Hepatocyte (in vitro differentiated cells): ENCODE measurements at regions not wholly inside any gene's neighbourhood (a gene's known extent, or its start where the extent isn't known, plus 50 kb on each side); places are given as distances from the start of the nearest gene placed in this dataset.

ENCODE experiments used
- DNase-seq: peaks from one replicate; pipeline ENCODE4 v3.0.0-alpha.2; 2016; ENCODE audit warnings: low spot score
- H2AFZ ChIP-seq: fragments of 200-600 bp; sonication (generic); 2 replicates; pipeline ENCODE4 v1.6.0; 2016; ENCODE audit warnings: antibody characterized with exemption, mild to moderate bottlenecking
- H3K27ac ChIP-seq: fragments of 200-600 bp; sonication (generic); 2 replicates; pipeline ENCODE4 v1.5.1; 2016; ENCODE audit warnings: mild to moderate bottlenecking
- H3K27me3 ChIP-seq: fragments of 200-600 bp; sonication (generic); 2 replicates; pipeline ENCODE4 v1.6.1; 2016
- H3K36me3 ChIP-seq: fragments of 200-600 bp; sonication (generic); replicated peaks from 2 replicates; pipeline ENCODE4 v1.5.1; 2016; ENCODE audit warnings: low read depth; ENCODE audit not compliant: insufficient read depth
- H3K4me1 ChIP-seq: fragments of 200-600 bp; sonication (generic); 2 replicates; pipeline ENCODE4 v1.5.1; 2016; ENCODE audit warnings: mild to moderate bottlenecking, moderate library complexity; ENCODE audit not compliant: insufficient read depth
- H3K4me2 ChIP-seq: fragments of 200-600 bp; sonication (generic); 2 replicates; pipeline ENCODE4 v1.6.0; 2016
- H3K4me3 ChIP-seq: fragments of 200-600 bp; sonication (generic); 2 replicates; pipeline ENCODE4 v1.5.1; 2016; ENCODE audit warnings: mild to moderate bottlenecking
- H3K79me2 ChIP-seq: fragments of 200-600 bp; sonication (generic); 2 replicates; pipeline ENCODE4 v1.6.0; 2017; ENCODE audit warnings: mild to moderate bottlenecking
- H3K9me2 ChIP-seq: fragments of 200-600 bp; sonication (generic); replicated peaks from 2 replicates; pipeline ENCODE4 v1.6.0; 2017; ENCODE audit warnings: mild to moderate bottlenecking; ENCODE audit not compliant: insufficient read depth
- H3K9me3 ChIP-seq: fragments of 200-600 bp; sonication (generic); 2 replicates; pipeline ENCODE4 v1.5.1; 2016; ENCODE audit warnings: low read depth, mild to moderate bottlenecking
- H4K20me1 ChIP-seq: fragments of 200-600 bp; sonication (generic); 2 replicates; pipeline ENCODE4 v1.6.0; 2016; ENCODE audit warnings: mild to moderate bottlenecking; ENCODE audit not compliant: insufficient read depth, poor library complexity, severe bottlenecking
- CTCF ChIP-seq: fragments of 200-600 bp; sonication (generic); IDR thresholded peaks from 2 replicates; pipeline ENCODE4 v1.5.1; 2016; ENCODE audit warnings: antibody characterized with exemption, mild to moderate bottlenecking; ENCODE audit not compliant: poor library complexity
- EZH2 ChIP-seq: fragments of 200-600 bp; sonication (generic); IDR thresholded peaks from 2 replicates; pipeline ENCODE4 v1.6.1; 2016; ENCODE audit warnings: antibody characterized with exemption, mild to moderate bottlenecking, borderline replicate concordance
- EZH2phosphoT487 ChIP-seq: fragments of 200-600 bp; sonication (generic); IDR thresholded peaks from one replicate; pipeline ENCODE4 v1.6.1; 2018; ENCODE audit warnings: antibody characterized with exemption, mild to moderate bottlenecking, low read depth, moderate library complexity; ENCODE audit not compliant: unreplicated experiment, severe bottlenecking
- WGBS: methylation state at CpG from one replicate; pipeline ENCODE4 v1.1.6; 2016; ENCODE audit warnings: low lambda C conversion rate; ENCODE audit errors: missing lambda C conversion rate; 5-methylcytosine and 5-hydroxymethylcytosine counted together

- H3K79me2 ChIP-seq: no peaks in the 10 kb centered on the region
- H3K4me1 ChIP-seq: no peaks in the 10 kb centered on the region
- TF ChIP-seq CTCF (no peak), EZH2 (no peak), EZH2phosphoT487 (no peak)
- no peaks in the 10 kb centered on the region for H3K9me2 ChIP-seq
- no peaks in the 10 kb centered on the region for H3K36me3 ChIP-seq
- WGBS: 72% methylated on average over 4 of the region's 4 CpGs
- H3K27ac ChIP-seq: no peak overlapping the region
- no peaks in the 10 kb centered on the region for H3K9me3 ChIP-seq
- H3K4me3 ChIP-seq: no peak overlapping the region
- H3K4me2 ChIP-seq: no peak overlapping the region
- no peak for DNase-seq
- no peak overlapping the region for H2AFZ ChIP-seq
- no peaks in the 10 kb centered on the region for H4K20me1 ChIP-seq
- H3K27me3 ChIP-seq: no peaks in the 10 kb centered on the region
Observed at GRCh38 chr3:144351773-144352365, 380.2 kb downstream of the DIPK2A start.

- DNase-seq: no peak
- no peaks in the 10 kb centered on the region for H3K4me1 ChIP-seq
Observed at GRCh38 chr3:144358191-144358590, 386.6 kb downstream of the DIPK2A start.

GRCh38 chr3:144361002-144361401 is 389.4 kb downstream of the DIPK2A start:
- no peaks in the 10 kb centered on the region for H3K79me2 ChIP-seq
- WGBS: 84% methylated on average over 1 of the region's 1 CpG
- H3K27ac ChIP-seq: no peak overlapping the region
- no peaks in the 10 kb centered on the region for H3K4me1 ChIP-seq
- no peak overlapping the region for H3K4me2 ChIP-seq
- DNase-seq: no peak
- TF ChIP-seq EZH2phosphoT487 (no peak), EZH2 (no peak), CTCF (no peak)
- H3K9me3 ChIP-seq: no peaks in the 10 kb centered on the region
- no peak overlapping the region for H3K4me3 ChIP-seq
- no peaks in the 10 kb centered on the region for H3K27me3 ChIP-seq
- H2AFZ ChIP-seq: no peak overlapping the region
- no peaks in the 10 kb centered on the region for H3K36me3 ChIP-seq
- no peaks in the 10 kb centered on the region for H4K20me1 ChIP-seq
- H3K9me2 ChIP-seq: no peaks in the 10 kb centered on the region

More at GRCh38 chr3:144358191-144358590, 386.6 kb downstream of the DIPK2A start:
- H3K27me3 ChIP-seq: no peaks in the 10 kb centered on the region
- no peaks in the 10 kb centered on the region for H3K79me2 ChIP-seq
- H3K36me3 ChIP-seq: no peaks in the 10 kb centered on the region
- no peak overlapping the region for H3K4me2 ChIP-seq
- no peak overlapping the region for H3K27ac ChIP-seq
- no peaks in the 10 kb centered on the region for H3K9me3 ChIP-seq
- H4K20me1 ChIP-seq: no peaks in the 10 kb centered on the region
- WGBS: 22% methylated on average over 2 of the region's 2 CpGs
- no peak overlapping the region for H2AFZ ChIP-seq
- no peak overlapping the region for H3K4me3 ChIP-seq
- TF ChIP-seq EZH2 (no peak), EZH2phosphoT487 (no peak)
- no peaks in the 10 kb centered on the region for H3K9me2 ChIP-seq

- no peak for DNase-seq
- no peaks in the 10 kb centered on the region for H3K27me3 ChIP-seq
- no peak overlapping the region for H3K4me3 ChIP-seq
- H3K4me2 ChIP-seq: no peak overlapping the region
- TF ChIP-seq CTCF: no peak
- no peak for TF ChIP-seq EZH2
- no peak for TF ChIP-seq EZH2phosphoT487
- WGBS: 58% methylated on average over 3 of the region's 3 CpGs
- no peaks in the 10 kb centered on the region for H3K9me3 ChIP-seq
- H3K4me1 ChIP-seq: no peaks in the 10 kb centered on the region
- H3K79me2 ChIP-seq: no peaks in the 10 kb centered on the region
- H2AFZ ChIP-seq: no peak overlapping the region
- H3K27ac ChIP-seq: no peak overlapping the region
- H3K36me3 ChIP-seq: no peaks in the 10 kb centered on the region
- H4K20me1 ChIP-seq: no peaks in the 10 kb centered on the region
- no peaks in the 10 kb centered on the region for H3K9me2 ChIP-seq
Observed at GRCh38 chr3:144362126-144362525, 390.5 kb downstream of the DIPK2A start.
